ENCODE measurements at regions not wholly inside any gene's neighbourhood (a gene's known extent, or its start where the extent isn't known, plus 50 kb on each side); places are given as distances from the start of the nearest gene placed in this dataset.

DNA sequence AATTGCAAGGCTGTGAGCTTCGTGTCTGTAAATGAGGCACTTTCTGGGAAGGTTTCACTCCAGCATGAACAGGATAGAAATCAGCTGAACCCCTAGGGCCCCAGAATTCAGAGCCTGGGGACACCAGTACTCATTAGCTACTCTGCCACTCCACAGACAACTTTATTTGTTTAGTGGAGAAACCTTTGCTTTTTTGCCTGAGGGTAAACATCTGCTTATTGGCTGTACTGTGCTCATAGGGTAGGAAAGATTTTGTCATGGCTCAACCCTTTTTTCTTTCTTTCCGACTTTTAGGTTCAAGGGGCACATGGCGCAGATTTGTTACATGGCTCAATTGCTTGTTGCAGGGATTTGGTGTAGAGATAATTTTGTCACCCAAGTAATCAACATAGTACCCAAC is 138.4 kb upstream of the BACE2 start:
- no peak overlapping the region for H3K4me3 ChIP-seq (replicated peaks; ENCODE audit: low read depth, low read length)
- H3K27me3 ChIP-seq (replicated peaks; ENCODE audit: control insufficient read depth, insufficient read depth, low read length) = no peaks in the 10 kb centered on the region
- DNase-seq (ENCODE audit: extremely low read depth, insufficient read length) = no peak
- TF ChIP-seq, protein P1, sequence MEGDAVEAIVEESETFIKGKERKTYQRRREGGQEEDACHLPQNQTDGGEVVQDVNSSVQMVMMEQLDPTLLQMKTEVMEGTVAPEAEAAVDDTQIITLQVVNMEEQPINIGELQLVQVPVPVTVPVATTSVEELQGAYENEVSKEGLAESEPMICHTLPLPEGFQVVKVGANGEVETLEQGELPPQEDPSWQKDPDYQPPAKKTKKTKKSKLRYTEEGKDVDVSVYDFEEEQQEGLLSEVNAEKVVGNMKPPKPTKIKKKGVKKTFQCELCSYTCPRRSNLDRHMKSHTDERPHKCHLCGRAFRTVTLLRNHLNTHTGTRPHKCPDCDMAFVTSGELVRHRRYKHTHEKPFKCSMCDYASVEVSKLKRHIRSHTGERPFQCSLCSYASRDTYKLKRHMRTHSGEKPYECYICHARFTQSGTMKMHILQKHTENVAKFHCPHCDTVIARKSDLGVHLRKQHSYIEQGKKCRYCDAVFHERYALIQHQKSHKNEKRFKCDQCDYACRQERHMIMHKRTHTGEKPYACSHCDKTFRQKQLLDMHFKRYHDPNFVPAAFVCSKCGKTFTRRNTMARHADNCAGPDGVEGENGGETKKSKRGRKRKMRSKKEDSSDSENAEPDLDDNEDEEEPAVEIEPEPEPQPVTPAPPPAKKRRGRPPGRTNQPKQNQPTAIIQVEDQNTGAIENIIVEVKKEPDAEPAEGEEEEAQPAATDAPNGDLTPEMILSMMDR (IDR thresholded peaks at IDR 0.05; ENCODE audit: insufficient read depth, low read length, poor library complexity, severe bottlenecking) = no peak
- H3K36me3 ChIP-seq (ENCODE audit: control insufficient read depth, insufficient read depth, low read length) = no peaks in the 10 kb centered on the region

DNA sequence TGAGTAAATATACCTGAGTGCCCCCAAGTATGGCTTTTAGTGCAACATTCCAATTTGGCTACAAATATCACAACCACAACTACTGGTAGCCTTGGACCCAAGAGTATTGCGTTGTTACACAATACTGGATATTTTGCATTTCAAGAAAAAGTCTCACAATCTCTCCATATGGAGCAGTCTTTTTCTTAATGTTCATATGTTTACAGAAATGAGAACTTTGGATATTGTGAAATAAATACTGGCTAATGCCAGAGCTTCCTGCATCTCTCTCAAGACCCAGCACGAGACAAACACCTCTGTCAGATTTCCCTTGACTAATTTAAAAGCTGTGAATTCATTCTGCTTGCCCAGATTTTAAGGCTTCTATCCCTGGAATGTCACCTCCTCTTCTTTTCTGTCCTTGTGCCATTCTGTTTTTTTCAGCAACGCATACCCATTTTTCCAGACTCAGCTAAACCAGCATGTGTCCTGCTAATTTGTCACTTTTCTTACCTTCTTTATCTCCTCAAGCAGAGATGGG is 136.2 kb upstream of the BACE2 start:
- no peak for DNase-seq (ENCODE audit: extremely low read depth, insufficient read length)
- no peak overlapping the region for H3K4me3 ChIP-seq (replicated peaks; ENCODE audit: low read depth, low read length)

DNA sequence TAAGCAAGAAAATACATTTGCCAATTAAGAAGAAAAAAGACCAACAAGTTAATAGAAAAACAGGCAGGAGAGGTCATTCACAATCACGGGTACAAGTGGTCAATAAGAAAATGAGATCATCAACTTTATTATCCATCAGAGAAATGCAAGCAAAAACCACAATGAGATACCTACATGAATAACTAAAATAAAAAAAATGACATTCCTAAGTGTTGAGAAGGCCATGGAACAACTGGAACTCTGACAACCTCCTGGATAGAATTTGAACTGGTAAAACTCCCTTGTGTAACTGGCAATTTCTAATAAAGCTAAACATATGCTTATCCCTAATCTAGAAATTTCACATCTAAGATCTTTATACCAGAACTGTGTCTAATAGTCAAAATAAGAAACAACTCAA is 135.4 kb upstream of the BACE2 start:
- TF ChIP-seq, protein P1 (IDR thresholded peaks at IDR 0.05; ENCODE audit: insufficient read depth, low read length, poor library complexity, severe bottlenecking) = no peak
- H3K4me3 ChIP-seq (replicated peaks; ENCODE audit: low read depth, low read length) = no peak overlapping the region
- DNase-seq (ENCODE audit: extremely low read depth, insufficient read length) = no peak
- H3K27me3 ChIP-seq (replicated peaks; ENCODE audit: control insufficient read depth, insufficient read depth, low read length) = no peaks in the 10 kb centered on the region
- no peaks in the 10 kb centered on the region for H3K36me3 ChIP-seq (ENCODE audit: control insufficient read depth, insufficient read depth, low read length)

More for the DNA sequence above, 136.2 kb upstream of the BACE2 start:
- TF ChIP-seq, protein P1 (IDR thresholded peaks at IDR 0.05; ENCODE audit: insufficient read depth, low read length, poor library complexity, severe bottlenecking) = no peak
- H3K36me3 ChIP-seq (ENCODE audit: control insufficient read depth, insufficient read depth, low read length) = no peaks in the 10 kb centered on the region
- no peaks in the 10 kb centered on the region for H3K27me3 ChIP-seq (replicated peaks; ENCODE audit: control insufficient read depth, insufficient read depth, low read length)

DNA sequence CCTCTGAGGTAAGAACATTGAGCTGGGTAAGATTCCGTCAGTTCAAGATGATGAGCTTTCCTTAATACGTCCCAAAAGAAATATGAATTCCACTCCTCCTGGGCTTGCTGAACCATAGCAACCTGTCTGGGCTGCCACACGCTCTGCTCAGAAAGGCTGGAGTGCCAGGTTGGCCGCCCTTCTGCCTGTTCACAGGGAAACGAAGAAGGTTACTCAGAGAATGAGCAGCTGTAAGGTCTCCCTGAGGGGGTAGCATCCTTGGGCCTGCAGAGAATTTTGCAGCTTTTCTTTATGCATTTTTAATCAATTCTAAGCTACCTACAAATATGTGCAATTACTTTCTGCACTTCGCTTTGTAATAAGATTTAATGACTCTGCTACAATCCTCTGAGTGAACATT is 130.7 kb upstream of the BACE2 start:
- Histone ChIP-seq H3K27me3 (replicated peaks; ENCODE audit: control insufficient read depth, insufficient read depth, low read length) (no peaks in the 10 kb centered on the region), H3K4me3 (replicated peaks; ENCODE audit: low read depth, low read length) (no peak overlapping the region), H3K36me3 (ENCODE audit: control insufficient read depth, insufficient read depth, low read length) (no peaks in the 10 kb centered on the region)
- no peak for DNase-seq (ENCODE audit: extremely low read depth, insufficient read length)
- TF ChIP-seq, protein P1 (IDR thresholded peaks at IDR 0.05; ENCODE audit: insufficient read depth, low read length, poor library complexity, severe bottlenecking) = no peak

DNA sequence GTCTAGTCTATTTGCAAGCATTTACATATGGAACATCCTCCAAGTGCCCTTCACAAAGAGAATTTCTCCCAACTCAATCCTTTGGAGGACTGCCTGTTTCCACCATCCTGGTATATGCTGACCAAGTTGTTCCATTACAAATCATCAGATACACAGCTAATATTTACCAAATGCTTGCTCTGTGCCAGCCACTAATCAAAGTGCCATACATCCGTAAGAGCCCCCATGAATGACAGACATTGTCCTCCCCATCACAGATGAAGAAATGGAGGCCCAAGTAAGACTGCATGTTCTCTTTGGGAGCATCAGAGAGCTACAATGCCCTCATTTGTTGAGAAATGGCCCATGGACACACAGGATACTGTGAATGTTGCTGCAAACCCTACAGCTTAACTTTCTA is 130.0 kb upstream of the BACE2 start:
- Histone ChIP-seq H3K4me3 (replicated peaks; ENCODE audit: low read depth, low read length) (no peak overlapping the region), H3K36me3 (ENCODE audit: control insufficient read depth, insufficient read depth, low read length) (no peaks in the 10 kb centered on the region), H3K27me3 (replicated peaks; ENCODE audit: control insufficient read depth, insufficient read depth, low read length) (no peaks in the 10 kb centered on the region)
- DNase-seq (ENCODE audit: extremely low read depth, insufficient read length) = no peak
- TF ChIP-seq, protein P1 (IDR thresholded peaks at IDR 0.05; ENCODE audit: insufficient read depth, low read length, poor library complexity, severe bottlenecking) = no peak

DNA sequence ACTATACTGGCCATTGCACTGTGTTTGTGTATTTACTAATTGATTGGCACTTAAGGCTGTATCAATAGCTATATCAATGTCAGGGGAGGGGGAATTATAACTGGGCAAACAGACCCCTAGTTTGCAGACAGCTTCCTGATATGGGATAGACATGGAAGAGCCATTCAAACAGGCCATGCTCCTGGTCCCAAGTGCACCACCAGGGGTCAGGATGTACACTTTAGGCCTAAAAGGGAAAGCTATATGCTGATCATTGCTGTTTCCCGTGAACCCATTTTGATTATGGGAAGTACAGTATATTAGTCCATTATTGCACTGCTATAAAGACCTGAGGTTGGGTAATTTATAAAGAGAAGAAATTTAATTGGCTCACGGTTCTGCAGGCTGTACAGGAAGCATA is 124.9 kb upstream of the BACE2 start:
- DNase-seq (ENCODE audit: extremely low read depth, insufficient read length) = no peak
- Histone ChIP-seq H3K36me3 (ENCODE audit: control insufficient read depth, insufficient read depth, low read length) (no peaks in the 10 kb centered on the region), H3K27me3 (replicated peaks; ENCODE audit: control insufficient read depth, insufficient read depth, low read length) (no peaks in the 10 kb centered on the region), H3K4me3 (replicated peaks; ENCODE audit: low read depth, low read length) (no peak overlapping the region)
- TF ChIP-seq, protein P1 (IDR thresholded peaks at IDR 0.05; ENCODE audit: insufficient read depth, low read length, poor library complexity, severe bottlenecking) = no peak

All from GM06990 (cell line).